NCI-H2196 treated with DMSO at 0.1 percent for 48 hours (cell line): ENCODE measurements at regions not wholly inside any gene's neighbourhood (a gene's known extent, or its start where the extent isn't known, plus 50 kb on each side); places are given as distances from the start of the nearest gene placed in this dataset.
"Not testable (repeated sequence)": the region's sequence is repeated elsewhere in the genome, so short reads cannot be mapped to it uniquely, and the experiment has no call there.

Source experiments
- DNase-seq: peaks from one replicate; lab custom pipeline; 2025; ENCODE audit not compliant: unreplicated experiment; lab: John Stamatoyannopoulos, UW

GRCh38 chrX:39771089-39771488, 326.7 kb downstream of the BCOR start:
- DNase-seq: no peak

DNA sequence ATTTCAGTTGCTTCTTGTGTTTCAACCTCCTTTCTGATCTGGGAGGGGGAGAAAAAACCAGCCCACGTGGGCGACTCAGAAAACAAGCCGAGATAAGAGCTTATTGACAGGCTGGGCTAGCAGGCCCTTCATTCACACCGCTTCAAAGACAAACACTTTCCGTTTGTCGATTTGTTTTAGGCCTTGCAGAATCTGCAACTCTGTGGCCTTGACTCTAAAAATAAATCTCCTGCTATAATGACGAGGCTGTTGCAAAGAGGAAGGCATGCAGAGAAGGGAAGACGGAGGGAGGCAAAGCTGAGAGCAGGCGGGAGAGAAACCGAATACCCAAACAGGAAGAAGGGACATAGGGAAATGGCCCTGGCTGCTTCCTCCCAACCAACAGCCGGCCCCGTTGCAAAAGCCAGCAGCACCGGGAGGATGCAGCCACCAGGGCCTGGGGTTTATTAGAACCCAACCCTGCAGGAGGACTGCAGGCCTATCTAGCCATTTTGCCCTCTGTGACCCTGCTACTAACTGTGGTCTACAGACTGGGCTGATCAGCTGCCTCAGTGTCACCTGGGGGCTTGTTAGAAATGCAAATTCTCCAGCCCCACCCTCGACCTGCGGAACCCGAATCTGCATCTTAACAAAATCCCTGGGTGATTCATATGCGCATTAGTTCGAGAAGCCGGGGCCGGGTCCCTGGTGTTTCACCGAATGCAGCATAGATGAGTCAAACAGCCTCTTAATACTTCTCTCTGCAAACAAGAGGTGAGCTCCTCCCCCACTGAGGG, 325.5 kb downstream of the BCOR start:
- DNase-seq: no peak

GRCh38 chrX:39773150-39773549, 324.6 kb downstream of the BCOR start:
- no peak for DNase-seq

- DNase-seq: no peak
Measured at GRCh38 chrX:39773923-39774773, 323.6 kb downstream of the BCOR start.

DNA sequence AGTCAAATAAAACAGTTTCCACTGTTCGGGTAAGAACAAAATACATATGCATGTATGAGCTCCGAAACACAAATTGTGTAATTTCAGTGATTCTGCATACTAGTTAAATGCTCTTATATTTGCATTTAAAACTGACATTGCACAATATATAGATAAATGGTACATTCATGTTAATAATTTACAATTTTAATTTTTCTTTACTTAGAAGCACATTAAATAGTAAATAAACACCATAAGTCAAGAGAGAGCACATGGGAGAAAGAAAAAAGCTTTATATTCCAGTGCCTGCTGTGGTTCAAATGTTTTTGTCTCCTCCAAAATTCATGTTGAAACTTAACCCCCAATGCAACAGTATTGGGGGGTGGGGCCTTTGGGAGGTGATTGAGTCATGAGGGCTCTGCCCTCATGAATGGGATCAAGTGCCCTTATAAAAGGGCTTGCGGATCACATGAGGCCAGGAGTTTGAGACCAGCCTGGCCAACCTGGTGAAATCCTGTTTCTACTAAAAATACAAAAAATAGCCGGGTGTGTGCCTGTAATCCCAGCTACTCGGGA, 322.9 kb downstream of the BCOR start:
- DNase-seq: no peak

GRCh38 chrX:39777623-39778025, 320.1 kb downstream of the BCOR start:
- no peak for DNase-seq

DNA sequence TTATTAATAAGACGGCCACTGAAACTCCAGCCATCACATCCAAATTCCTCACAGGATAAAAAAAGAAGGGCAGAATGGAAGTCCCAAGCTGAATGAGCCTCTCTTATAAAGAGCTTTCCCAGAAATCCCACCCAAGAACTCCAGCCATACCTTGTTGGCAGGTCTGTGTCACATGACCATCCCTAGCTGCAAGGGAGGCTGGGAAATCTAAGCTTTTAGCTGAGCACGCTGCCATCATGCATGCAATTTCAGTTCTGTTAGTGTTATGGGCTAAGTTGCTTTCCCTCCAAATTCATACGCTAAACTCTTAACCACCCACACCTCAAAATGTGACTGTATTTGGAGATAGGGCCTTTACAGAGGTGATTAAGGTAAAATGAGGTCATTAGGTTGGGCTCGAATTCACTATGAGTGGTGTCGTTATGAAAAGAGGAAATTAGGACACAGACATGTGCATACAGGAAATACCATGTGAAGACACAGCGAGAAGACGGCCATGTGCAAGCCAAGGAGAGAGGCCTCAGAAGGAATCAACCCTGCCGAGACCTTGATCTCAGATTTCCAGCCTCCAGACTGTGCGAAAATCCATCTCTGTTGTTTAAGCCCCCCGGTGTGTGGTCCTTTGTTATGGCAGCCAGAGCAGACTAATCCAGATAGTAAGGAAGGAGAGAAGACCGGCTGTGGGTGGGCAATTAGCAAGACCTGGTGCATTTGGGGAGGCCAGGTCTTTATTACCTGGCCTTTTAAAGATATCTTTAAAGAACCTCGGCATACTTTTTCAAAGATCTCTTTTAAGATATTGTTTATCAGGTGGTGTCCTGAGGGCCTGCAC, 317.6 kb downstream of the BCOR start:
- DNase-seq: no peak

DNA sequence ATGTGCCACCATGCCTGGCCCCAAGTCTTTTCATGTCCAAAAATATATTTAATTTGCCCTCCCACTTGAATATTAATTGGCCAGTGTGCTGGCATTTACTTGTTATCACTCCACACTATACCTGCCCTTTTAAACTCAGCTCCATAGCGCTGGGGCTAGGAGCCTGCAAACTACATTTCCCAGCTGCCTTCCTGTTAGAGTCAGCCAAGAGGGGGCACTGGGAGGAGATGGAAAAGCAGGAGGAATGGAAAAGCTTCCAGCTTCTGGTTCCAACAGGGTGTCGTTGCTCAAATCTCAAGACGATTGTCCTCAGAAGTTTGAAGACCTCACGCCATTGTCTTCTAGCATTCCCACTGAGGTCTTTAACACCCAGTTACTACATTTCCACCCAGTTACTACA, 315.5 kb downstream of the BCOR start:
- DNase-seq: no peak

DNA sequence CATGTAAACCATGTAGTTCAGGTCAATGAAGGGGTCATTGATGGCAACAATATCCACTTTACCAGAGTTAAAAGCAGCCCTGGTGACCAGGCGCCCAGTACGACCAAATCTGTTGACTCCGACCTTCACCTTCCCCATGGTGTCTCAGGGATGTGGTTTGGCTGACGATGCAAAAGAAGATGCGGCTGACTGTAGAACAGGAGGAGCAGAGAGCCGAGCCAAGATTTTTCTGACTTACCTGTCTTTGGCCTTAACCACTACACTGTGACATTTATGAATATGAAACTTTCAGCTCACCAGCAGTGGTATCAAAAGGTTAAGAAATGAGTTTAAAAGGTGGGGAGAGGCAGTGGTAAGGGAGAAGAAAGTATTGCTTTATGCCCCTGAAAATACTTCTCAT, 309.8 kb downstream of the BCOR start:
- no peak for DNase-seq

GRCh38 chrX:39788521-39788920, 309.2 kb downstream of the BCOR start:
- DNase-seq: no peak

- no peak for DNase-seq
Measured at GRCh38 chrX:39791691-39792090, 306.1 kb downstream of the BCOR start.

- DNase-seq: no peak
Measured at GRCh38 chrX:39795605-39796004, 302.2 kb downstream of the BCOR start.

GRCh38 chrX:39796856-39797255, 300.9 kb downstream of the BCOR start:
- DNase-seq: no peak

DNA sequence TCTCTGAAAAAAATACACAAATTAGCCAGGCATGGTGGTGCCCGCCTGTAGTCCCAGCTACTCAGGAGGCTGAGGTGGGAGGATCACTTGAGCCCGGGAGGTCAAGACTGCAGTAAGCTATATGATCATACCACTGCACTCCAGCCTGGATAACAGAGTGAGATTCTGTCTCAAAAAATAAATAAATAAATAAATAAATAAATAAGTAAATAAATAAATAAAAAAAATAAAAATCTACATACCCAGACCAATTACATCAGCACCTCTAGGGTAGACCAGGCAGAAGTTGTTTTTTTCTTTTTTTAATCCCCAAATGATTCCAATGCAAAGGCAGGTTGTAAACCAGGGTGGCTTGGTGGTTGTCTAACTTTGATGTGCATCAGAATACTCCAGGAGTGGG, 299.3 kb downstream of the BCOR start:
- not testable (repeated sequence) for DNase-seq

DNA sequence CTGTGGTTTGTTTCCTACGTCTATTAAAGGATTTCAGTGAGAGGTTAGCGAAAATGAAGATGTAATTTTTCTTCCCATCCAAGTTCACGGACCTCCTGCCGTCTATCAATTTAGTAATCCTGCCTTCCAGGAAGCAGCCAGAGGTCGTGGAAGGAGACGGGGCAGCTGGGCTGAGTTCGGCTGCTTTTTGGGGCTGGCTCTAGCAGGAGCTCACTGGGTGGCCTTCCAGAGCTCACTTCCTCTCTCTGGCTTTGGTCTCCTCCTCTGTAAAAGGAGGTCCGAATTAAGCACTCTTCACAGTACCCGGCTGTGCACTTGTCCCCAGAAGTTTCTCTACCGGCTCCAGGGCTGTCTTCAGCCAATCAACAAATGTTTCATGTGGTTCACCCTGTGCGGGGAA, 295.4 kb downstream of the BCOR start:
- no peak for DNase-seq

- DNase-seq: no peak
Measured at GRCh38 chrX:39802908-39803307, 294.9 kb downstream of the BCOR start.

GRCh38 chrX:39805022-39805421, 292.7 kb downstream of the BCOR start:
- no peak for DNase-seq

GRCh38 chrX:39805825-39806224, 291.9 kb downstream of the BCOR start:
- no peak for DNase-seq

DNA sequence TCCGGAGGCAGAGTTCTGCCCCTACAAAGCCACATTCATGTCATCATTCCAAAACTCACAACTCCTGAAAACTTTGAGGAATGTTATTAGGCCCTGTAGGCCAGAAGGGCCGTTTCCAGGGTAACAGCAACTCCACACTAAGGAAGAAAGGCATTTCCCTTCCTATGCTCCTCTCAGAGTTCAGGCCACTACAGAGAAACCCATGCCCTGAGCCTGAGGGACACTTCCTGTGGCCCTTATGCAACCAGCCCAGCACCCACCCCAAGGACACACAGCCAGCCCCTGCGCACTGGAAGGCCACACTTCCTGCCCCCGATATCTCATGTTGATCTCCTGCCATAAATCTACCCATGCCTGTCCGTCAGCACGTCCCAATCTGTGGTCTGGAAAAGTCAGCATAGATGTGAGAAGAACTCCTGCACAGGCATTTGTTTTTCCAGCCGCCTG, 289.3 kb downstream of the BCOR start:
- no peak for DNase-seq

GRCh38 chrX:39809331-39809730, 288.4 kb downstream of the BCOR start:
- no peak for DNase-seq

- no peak for DNase-seq
Measured at GRCh38 chrX:39810901-39811300, 286.9 kb downstream of the BCOR start.
